ENCODE measurements at regions not wholly inside any gene's neighbourhood (a gene's known extent, or its start where the extent isn't known, plus 50 kb on each side); places are given as distances from the start of the nearest gene placed in this dataset.
"Not testable (repeated sequence)": the region's sequence is repeated elsewhere in the genome, so short reads cannot be mapped to it uniquely, and the experiment has no call there.

- DNase-seq: no peak
Measured at GRCh38 chr1:66460776-66461175, 73.2 kb upstream of the SGIP1 start.

- DNase-seq: no peak
Measured at GRCh38 chr1:66462313-66462712, 71.6 kb upstream of the SGIP1 start.

GRCh38 chr1:66464351-66464750, 69.6 kb upstream of the SGIP1 start:
- no peak for DNase-seq

- no peak for DNase-seq
Measured at GRCh38 chr1:66464802-66465201, 69.2 kb upstream of the SGIP1 start.

GRCh38 chr1:66466695-66467094, 67.3 kb upstream of the SGIP1 start:
- DNase-seq: not testable (repeated sequence)

GRCh38 chr1:66468722-66469121, 65.2 kb upstream of the SGIP1 start:
- no peak for DNase-seq

GRCh38 chr1:66475940-66476339, 58.0 kb upstream of the SGIP1 start:
- DNase-seq: no peak

- DNase-seq: no peak
Measured at GRCh38 chr1:66476774-66477173, 57.2 kb upstream of the SGIP1 start.

- DNase-seq: no peak
Measured at GRCh38 chr1:66478116-66478515, 55.8 kb upstream of the SGIP1 start.

- DNase-seq: no peak
Measured at GRCh38 chr1:66480162-66480561, 53.8 kb upstream of the SGIP1 start.

GRCh38 chr1:66481215-66481614, 52.7 kb upstream of the SGIP1 start:
- DNase-seq: not testable (repeated sequence)
